ENCODE measurements at regions not wholly inside any gene's neighbourhood (a gene's known extent, or its start where the extent isn't known, plus 50 kb on each side); places are given as distances from the start of the nearest gene placed in this dataset.

- DNase-seq: no peak
Measured at GRCh38 chr3:59277816-59278215, 228.0 kb upstream of the CFAP20DC start.

GRCh38 chr3:59277201-59277600 is 227.4 kb upstream of the CFAP20DC start:
- DNase-seq: no peak

- no peak for DNase-seq
Measured at GRCh38 chr3:59273976-59274375, 224.2 kb upstream of the CFAP20DC start.

GRCh38 chr3:59271971-59272370 is 222.1 kb upstream of the CFAP20DC start:
- DNase-seq: no peak

- DNase-seq: no peak
Measured at GRCh38 chr3:59270921-59271320, 221.1 kb upstream of the CFAP20DC start.

- no peak for DNase-seq
Measured at GRCh38 chr3:59270209-59270608, 220.4 kb upstream of the CFAP20DC start.

- no peak for DNase-seq
Measured at GRCh38 chr3:59268170-59268569, 218.3 kb upstream of the CFAP20DC start.

- no peak for DNase-seq
Measured at GRCh38 chr3:59267021-59267420, 217.2 kb upstream of the CFAP20DC start.

- no peak for DNase-seq
Measured at GRCh38 chr3:59266551-59266950, 216.7 kb upstream of the CFAP20DC start.

GRCh38 chr3:59265566-59265965 is 215.7 kb upstream of the CFAP20DC start:
- no peak for DNase-seq

GRCh38 chr3:59264366-59264765 is 214.5 kb upstream of the CFAP20DC start:
- DNase-seq: no peak

GRCh38 chr3:59263152-59263551 is 213.3 kb upstream of the CFAP20DC start:
- DNase-seq: no peak

- DNase-seq: no peak
Measured at GRCh38 chr3:59262076-59262498, 212.3 kb upstream of the CFAP20DC start.

GRCh38 chr3:59261009-59261408 is 211.2 kb upstream of the CFAP20DC start:
- no peak for DNase-seq

- DNase-seq: no peak
Measured at GRCh38 chr3:59258550-59259260, 208.9 kb upstream of the CFAP20DC start.

GRCh38 chr3:59257506-59257905 is 207.7 kb upstream of the CFAP20DC start:
- DNase-seq: no peak

GRCh38 chr3:59256230-59256629 is 206.4 kb upstream of the CFAP20DC start:
- DNase-seq: no peak

GRCh38 chr3:59254976-59255375 is 205.2 kb upstream of the CFAP20DC start:
- DNase-seq: peak; percentile 26

GRCh38 chr3:59254433-59254832 is 204.6 kb upstream of the CFAP20DC start:
- no peak for DNase-seq

GRCh38 chr3:59253523-59253922 is 203.7 kb upstream of the CFAP20DC start:
- DNase-seq: no peak

GRCh38 chr3:59251869-59252268 is 202.0 kb upstream of the CFAP20DC start:
- DNase-seq: no peak

GRCh38 chr3:59250600-59250999 is 200.8 kb upstream of the CFAP20DC start:
- no peak for DNase-seq

GRCh38 chr3:59249698-59250361 is 200.0 kb upstream of the CFAP20DC start:
- no peak for DNase-seq

GRCh38 chr3:59249004-59249403 is 199.2 kb upstream of the CFAP20DC start:
- no peak for DNase-seq

GRCh38 chr3:59247402-59247841 is 197.6 kb upstream of the CFAP20DC start:
- no peak for DNase-seq

Data from left hindlimb (tissue), 1 donor.